Stimulated activated CD8-positive, alpha-beta memory T cell treated with anti-CD3 and anti-CD28 coated beads, Interleukin-2, amount 100 ng/mL, for 48 hours (primary cell): ENCODE measurements at regions not wholly inside any gene's neighbourhood (a gene's known extent, or its start where the extent isn't known, plus 50 kb on each side); places are given as distances from the start of the nearest gene placed in this dataset.

Experiments used
- DNase-seq, 2 donors: peaks; one replicate each; pipeline ENCODE4 v3.0.0-alpha.2; 2020; ENCODE audit warnings: low read depth in 2 of 2

DNA sequence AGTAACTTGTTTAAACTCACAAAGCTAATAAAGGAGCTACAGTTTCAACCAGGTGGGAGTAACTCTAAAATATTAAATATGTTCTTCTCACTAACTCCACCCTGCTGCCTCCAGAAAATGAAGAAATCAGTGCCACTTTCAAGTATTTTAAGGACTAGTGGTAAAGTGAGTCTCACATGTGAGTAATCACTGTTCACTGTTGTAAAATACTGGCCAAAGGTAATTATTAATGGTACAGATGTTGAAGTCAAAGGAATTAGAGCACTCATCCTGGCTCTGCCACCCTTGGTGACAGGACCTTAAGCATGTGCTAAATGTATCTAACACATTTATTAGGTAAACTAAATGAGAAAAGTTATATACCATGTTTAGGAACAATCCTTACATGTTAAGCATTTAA is 430.7 kb downstream of the BRINP1 start:
- no peak for DNase-seq

DNA sequence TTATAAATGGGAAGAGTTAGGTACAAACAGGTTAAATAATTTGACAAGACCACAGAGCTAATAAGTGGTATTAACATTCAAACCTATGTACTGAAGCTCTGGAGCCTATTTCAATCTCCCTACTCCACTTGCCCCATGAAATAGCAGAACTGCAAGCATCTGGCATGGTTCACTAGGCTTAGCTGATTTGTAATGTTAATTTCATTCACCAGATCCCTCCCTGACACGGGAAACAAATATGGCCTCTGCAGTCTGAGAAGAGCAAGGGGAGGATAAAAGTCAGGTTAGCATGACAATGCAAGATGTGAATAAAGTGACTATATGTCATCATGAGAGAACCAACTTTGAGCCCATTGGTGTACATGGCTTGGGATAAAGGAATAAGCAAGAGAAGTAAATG is 428.8 kb downstream of the BRINP1 start:
- no peak for DNase-seq

DNA sequence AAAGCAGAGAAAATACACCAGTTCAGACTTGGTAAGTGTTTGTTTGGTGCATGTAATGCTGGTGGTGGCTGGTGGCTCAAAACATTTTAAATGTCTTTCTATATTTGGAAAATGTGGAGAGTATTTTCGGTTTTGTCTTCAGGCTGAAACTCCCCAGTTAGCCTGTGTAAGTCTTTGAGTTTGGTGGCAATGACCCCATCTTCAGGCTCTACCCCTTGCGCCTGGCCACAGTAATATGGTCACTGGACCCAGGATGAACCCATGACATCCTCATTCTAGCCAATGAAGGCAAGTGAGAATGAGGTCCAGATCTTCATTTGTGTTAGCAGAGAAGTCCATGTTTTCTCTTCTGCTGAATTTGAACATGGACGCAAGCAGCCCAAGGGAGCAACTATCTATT is 422.6 kb downstream of the BRINP1 start:
- no peak for DNase-seq

DNA sequence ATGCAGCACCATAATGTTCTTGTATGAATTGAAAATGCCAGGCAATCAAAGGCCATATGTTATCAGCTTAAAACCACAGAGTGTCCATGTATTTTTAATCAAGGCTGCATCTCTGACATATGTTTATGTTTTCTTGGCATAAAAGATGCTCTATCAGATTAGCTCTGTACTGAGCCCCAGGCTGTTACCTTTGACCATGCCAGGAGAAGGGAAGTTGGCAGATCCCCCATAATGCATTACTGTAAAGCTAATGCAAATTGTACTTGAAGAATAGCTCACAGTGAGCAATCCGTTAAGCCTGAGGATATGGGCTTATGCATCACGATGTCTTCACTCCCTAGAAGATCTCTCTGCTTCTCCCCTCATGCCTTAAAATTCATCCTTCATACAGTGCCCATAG is 414.4 kb downstream of the BRINP1 start:
- DNase-seq: no peak

DNA sequence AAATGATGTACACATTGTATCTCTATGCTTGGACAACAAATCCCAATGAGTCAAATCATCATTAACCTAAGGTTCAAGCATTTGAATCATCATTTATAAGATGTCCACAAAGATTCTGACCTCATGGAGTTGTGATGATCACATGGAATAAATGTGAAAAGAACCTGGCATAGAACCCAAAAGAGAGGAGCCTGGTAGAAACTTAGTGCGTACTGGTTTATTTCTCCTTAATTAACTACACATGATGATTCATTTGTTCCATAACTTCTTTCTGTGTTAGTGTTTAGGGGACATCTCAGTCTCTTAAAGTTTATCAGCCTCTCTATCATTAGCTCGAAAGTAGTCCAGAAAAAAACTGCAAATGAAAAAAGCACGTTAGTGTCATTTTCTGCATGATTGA is 411.6 kb downstream of the BRINP1 start:
- DNase-seq: no peak

DNA sequence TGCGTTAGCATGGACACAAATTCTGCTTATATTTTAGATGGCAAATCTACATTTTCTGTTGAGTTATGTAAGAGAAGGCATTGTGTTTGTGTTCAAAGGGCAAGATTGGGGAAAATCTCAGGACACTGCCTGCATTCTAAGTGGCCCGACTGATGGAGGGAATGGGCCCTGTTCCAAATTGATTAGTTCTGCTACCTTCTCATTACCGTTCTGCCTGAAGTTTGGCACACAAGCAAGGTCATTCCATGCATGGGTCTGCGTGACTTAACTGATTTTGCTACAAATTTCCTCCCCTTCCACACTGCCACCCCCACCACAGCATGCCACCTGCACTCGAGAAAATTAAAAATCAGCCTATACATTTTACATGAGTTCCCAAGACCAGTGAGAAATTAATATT is 409.9 kb downstream of the BRINP1 start:
- DNase-seq: no peak

DNA sequence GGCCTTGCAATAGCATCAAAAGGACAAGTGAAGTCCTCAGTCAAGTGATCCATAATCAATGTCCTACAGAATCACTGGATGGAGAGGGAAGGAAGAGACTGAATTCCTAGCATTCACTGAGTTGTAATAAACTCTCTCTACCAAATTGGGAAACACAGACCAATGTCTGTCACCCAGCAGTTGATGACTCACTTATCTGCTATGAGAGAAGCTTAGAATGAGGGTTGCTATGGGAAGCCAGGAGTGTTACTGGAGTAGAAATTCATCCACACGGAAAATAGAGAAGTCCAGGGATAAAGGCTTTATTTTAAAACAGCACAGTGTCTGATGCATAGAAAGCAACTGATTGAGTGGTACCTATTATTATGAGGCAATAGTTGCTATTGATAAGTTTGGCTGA is 407.4 kb downstream of the BRINP1 start:
- no peak for DNase-seq

DNA sequence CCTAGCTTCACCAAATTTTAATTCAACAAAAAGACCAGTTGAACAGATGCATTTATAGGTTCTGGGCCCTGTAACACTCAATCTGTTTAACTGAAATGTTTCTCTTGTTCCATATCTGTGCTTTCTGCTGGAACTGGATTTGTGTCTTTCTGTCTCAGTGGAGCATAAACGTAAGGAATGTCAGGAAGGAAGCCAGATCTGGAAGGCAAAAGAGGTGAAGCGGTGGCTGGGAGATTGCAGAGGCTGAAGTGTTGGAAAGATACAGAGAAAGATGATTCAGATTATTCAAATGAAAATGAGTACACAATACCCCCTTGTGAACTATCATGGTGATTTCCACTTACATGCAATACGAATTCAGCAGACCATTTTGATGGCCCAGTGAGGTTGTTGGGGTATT is 406.8 kb downstream of the BRINP1 start:
- DNase-seq: no peak

DNA sequence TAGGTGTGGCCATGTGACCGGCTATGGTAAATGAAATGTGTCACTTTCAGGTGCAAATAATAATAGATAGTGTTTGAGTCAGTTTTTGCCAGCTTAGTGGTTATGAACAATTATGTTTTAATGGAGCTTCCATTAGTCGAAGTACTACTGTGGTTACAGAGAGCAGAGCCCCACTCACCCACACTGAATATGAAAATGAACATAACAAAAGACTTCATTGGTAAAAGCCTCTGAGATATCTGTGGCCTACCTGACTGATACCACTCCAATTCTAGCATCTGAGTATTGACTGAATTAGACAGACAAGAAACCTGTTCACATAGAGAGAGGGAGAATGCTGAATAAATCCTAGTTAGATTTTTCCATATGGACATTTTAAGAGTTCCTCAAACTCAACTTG is 405.6 kb downstream of the BRINP1 start:
- DNase-seq: no peak

DNA sequence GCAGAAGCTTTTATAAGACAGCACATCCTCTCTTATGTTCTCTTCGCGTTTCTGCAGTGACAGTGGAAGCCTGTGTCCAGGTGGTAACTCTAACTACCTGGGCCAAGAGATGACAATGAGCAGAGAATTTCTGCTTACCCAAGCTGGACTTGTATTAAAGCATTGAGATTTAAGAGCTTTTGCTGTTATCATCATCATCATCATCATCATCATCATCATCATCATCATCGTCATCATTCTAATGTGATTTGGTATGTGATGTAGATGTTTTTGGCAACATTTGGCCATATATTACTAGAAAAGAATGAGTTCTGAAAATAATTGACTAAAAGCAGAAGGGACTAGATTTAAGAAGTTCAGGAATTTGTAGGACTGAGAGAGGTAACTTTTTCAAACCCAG is 401.3 kb downstream of the BRINP1 start:
- no peak for DNase-seq

DNA sequence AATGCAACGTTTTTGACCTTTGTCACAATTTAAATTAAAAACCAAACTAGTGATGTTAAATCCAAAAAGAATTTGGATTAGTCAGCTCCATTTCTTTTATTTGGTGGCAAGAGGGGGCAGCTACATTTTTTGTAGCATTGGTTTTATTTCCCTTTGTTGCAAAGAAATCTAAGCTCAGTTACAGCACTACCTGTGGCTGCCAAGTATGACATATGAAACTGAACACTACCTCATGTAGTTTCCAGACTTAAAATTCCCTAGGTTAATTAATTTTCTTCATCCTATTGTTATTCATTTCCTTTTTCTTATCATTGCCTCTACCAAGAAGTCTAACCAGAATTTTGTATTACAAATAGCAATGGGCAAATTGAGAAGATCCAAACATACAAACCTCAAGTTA is 393.5 kb downstream of the BRINP1 start:
- no peak for DNase-seq

DNA sequence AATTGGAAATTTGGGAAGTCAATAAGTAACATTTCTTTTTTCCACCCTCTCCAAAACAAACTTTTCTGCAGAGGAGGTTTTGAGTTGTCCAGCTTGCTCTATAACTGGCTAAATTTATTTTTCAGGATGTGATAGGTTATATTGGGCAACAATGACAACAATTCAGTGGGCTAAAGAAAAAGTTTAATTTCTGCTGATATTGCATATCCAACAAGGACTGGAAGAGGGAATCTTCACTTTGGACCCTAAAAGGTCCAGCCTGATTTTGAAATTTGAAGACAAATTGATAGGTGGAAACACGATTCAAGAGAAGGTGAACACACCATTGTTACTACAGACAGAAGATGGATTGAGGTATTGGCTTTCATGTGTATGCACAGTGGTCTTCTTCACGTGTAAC is 393.1 kb downstream of the BRINP1 start:
- DNase-seq: no peak

DNA sequence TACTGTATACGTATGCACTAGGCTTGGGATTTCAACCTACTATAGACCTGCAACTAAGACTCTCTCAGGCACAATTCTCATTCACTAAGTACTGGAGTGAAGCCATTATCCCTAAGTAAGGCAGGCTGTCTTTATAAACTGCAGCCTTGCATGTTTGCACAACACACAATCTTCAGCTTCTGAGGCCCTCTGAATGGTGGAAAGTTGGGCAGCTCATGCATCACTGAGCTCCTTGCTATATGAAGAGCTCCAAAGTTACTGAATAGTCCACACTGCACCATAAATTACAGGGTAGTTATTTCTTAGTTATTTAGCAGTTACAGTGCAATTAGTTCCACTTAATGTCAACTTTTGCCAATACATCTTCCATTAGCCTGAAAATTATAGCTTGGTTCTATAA is 384.6 kb downstream of the BRINP1 start:
- no peak for DNase-seq

DNA sequence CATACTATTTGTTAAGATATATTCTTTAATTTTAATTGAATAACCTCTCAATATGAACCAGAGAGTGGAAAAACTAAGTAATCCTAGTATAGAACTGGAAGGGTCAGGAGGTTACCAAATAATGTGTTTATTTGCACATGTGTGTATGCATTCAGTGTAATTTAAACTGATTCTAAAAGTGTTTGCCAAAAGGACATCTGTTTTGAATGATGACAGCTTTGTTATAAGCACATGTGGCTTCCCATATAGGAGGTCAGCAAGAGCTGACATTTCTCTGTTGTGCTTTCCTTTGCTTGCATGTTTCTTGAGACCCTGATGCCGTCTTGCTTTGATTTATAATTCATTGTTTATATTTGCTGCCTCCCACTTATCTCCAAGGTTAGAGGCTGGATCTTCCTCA is 383.4 kb downstream of the BRINP1 start:
- DNase-seq: no peak

DNA sequence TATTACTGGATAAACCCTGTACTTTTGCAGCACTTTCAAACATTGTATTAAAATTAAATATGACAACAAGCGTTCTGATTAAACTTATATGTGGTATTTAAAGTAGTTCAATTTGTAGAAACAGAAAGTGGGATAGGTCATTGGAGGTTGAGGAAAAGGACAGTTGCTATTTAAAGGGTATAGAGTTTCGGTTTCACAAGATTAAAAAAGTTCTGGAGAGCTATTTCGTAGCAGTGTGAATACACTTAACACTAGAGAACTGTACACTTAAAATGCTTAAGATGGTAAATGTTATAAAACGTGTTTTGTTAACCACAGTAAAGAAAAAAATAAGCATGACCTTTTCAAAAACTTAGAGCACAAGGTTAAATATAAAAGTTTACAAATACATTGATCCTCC is 382.1 kb downstream of the BRINP1 start:
- DNase-seq: no peak

DNA sequence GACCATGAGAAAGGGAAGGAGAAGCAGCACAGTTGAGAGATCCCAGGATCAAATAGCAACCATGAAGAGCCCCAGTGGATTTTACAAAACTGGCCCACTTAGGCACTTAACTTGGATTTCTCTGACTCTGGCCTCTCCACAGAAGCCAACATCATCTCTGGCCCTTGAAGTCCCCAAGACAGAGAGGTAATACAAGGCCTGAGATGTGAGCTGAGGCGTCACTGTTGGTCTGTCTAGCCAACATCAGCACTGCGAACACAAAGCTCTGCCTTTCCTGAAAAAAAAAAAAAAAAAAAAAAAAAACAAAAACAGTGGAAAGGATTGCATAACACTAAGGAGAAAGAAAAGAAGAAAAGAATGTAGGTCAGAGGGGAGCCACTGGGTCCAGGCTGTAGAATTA is 378.3 kb downstream of the BRINP1 start:
- no peak for DNase-seq

DNA sequence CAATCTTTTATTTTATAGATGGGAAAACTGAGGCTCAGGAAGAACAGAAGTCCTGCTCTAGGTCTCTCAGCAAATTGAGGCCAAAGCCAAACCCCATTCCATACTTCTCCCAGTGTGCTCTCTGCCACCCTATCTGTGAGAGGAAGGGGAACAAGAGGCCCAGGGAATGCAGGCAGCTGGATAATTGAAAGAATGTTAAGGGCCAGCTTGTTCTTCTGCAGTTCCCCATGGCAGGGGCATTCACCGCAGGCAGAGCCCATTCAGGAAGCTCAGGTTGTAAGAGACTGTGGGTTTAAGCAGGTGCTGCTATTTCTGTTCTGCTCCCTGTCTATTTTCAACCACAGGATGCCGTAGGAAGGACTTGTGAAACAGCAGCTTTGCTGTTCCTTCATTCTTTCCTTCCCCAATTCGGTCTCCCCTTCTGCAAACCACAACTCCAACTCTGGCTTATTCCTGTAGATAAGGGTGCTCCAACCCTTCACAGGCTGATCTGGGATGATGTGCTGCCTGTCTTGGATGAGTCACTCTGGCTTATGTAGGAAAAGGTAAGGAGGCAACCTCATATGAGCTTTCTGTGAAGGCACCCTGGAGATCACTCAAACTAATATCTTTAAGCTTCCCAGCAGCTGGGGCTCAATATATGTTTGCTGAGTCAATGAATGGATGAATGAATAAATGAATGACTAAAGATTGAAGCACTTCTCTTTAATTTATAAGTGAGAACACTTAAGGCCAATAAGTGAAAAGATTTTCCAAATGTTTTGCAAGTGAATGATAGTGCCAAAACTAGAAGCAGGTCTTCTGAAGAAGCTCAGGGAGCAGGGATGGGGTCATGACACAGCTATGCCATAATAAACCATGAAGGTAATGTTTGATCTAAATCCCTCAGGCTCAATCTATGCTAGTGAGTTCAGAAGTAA is 377.6 kb downstream of the BRINP1 start:
- no peak for DNase-seq

DNA sequence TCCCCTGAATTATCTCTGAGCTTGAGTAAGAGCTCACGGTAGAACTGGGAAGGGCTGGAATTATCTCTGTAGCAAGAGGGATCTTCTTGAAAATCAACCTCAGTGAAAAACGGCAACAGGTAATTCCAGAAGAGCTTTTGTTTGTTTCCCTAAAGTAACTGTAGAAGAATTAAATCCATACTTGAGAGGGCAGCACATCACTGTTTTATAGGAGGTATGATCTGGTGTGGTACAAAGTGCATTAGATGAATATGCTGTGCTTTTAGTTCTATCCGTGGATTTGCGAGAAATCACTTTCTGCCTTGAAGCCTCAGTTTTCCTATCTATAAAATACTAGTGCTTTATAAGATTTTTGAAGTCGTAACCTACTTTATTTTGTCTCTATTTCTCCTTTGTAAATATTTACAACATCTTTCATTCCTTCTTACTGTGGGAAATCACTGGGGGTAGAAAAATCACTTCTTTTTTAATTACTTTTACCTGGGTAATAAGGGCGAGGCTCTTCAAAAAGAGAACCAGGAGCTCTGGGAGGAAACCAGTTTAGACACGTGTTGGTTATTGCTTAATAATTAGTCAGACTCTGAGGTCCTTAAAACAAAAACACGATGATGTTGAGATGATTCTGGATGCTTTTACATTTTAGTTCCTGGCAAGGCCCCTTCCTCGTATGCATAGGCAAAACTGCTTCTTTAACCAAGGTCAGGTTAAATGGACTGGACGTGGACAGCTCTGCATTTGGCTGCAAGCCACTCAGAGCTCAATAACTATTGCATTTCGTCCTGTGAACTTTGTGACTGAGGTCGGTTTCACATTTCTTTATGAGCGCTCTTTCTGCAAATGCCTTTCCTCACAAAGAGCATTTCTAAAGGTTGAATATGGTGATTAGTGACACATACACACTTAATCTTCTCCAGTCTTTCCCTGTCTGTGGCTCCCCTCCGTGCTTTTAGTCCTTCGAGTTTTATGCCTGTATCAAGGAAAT is 376.1 kb downstream of the BRINP1 start:
- no peak for DNase-seq

DNA sequence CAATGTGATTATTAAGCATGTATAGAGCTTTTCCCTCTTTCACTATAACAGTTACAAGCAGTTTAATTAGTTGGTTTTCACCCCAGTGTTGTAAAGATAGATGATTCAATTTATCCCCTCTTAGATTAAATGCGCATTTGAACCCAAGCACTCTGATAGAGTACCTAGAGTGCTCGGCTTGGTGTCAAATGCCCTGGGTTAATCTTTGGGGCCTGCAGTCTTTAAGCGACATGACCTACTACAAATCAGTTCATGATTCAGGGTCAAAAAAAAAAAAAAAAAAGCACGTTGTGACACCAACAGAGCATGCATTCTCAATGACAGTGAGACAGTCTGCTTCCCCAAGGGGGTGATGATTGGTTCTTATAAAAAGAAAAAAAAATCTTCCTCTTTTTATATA is 375.3 kb downstream of the BRINP1 start:
- DNase-seq: no peak

DNA sequence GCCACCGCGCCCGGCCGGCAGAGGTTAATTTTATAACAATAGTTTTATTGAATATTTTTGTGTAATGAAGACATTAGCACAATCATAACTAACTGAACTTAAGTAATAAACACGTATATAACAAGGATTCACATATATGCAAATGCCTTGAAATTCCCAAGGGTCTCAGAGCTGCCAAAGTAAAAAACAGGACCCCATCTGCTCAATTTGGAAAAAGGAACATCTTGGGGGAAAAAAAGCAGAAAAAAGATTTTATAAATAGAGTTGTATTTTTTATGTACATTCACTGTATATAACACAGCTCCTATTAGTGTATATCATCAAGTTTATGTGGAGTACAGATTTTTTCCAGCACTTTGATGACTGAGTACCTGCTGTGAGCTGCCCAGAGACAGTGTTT is 366.7 kb downstream of the BRINP1 start:
- DNase-seq: no peak

DNA sequence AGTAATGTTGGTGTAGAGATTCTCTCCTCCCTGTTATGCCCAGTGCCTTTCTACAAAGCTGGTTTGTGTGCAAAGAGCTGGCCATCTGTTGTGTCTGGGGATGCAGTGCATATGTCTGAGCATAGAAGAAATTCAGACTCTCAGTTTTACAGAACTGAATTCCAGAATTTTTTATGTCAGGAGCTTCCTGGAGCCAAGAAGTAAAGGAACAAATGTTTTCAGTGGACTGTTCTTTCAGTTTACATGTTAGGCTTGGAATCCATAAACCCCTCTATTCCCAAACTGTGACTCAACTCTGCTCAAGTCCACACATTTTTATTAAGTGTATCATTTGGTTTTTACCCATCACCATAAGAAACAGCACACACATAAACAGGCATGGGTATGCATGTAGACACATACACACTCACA is 366.0 kb downstream of the BRINP1 start:
- no peak for DNase-seq

DNA sequence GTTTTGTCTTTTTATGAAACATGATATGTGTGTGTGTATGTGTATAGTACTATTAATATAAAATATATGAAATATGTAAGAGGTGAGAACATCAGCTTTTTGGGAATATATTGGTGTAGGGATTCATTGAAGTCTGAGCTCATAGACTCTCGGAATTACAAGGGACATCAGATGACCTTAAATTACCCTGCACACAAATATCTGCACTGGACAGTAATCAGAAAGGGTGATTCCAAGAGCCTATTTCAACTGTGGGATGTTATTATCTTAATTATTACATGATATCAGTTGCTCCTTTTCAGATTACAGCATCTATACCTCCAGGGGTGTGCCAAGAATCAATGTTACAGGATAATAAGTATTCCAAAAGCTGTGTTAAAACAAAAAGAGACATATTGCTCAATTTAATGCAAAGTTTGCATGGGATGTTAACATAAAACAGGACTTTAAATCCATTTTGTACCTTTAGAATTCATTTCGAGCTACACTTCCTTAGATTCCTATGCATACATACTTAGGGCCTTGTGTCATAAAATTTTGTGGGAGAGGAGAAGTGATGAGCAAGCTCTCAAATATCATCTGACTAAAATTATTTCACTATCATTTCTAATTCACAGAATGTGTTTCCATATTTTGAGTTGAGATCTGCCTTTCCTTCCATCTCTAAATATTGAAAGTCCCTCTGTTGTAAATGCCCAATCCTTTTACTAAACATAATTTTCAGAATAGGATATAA is 365.2 kb downstream of the BRINP1 start:
- DNase-seq: no peak
